22Rv1 (cell line): ENCODE measurements at regions not wholly inside any gene's neighbourhood (a gene's known extent, or its start where the extent isn't known, plus 50 kb on each side); places are given as distances from the start of the nearest gene placed in this dataset.
A peak's percentile ranks its signal among the peaks of the same experiment; 100 is the strongest.
"Not testable (repeated sequence)": the region's sequence is repeated elsewhere in the genome, so short reads cannot be mapped to it uniquely, and the experiment has no call there.

ENCODE experiments used
- H3K27ac ChIP-seq: fragments of 450-650 bp; 2 replicates; pipeline ENCODE4 v1.5.1; 2017
- CTCF ChIP-seq: fragments of 450-650 bp; IDR thresholded peaks from 2 replicates; pipeline ENCODE4 v1.5.1; 2017; ENCODE audit warnings: mild to moderate bottlenecking
- ZFX ChIP-seq: fragments of 450-650 bp; IDR thresholded peaks from 2 replicates; pipeline ENCODE4 v1.6.1; 2017; ENCODE audit warnings: antibody characterized with exemption, borderline replicate concordance

- H3K27ac ChIP-seq, result no peak overlapping the region
- no peak for TF ChIP-seq ZFX
- peak; percentile 66 for TF ChIP-seq CTCF
These were observed 84.4 kb upstream of the GSE1 start for GRCh38 chr16:85528528-85529387.

- TF ChIP-seq ZFX, result no peak
- no peak for TF ChIP-seq CTCF
- no peak overlapping the region for H3K27ac ChIP-seq
These were observed 83.4 kb upstream of the GSE1 start for GRCh38 chr16:85529489-85530369.

GRCh38 chr16:85530370-85530739, 82.8 kb upstream of the GSE1 start:
- no peak overlapping the region for H3K27ac ChIP-seq

GRCh38 chr16:85531516-85531915, 81.6 kb upstream of the GSE1 start:
- no peak overlapping the region for H3K27ac ChIP-seq
- TF ChIP-seq ZFX (no peak), CTCF (no peak)

More at GRCh38 chr16:85530370-85530739, 82.8 kb upstream of the GSE1 start:
- TF ChIP-seq CTCF (no peak), ZFX (no peak)

- TF ChIP-seq ZFX (no peak), CTCF (no peak)
- no peak overlapping the region for H3K27ac ChIP-seq
These were observed 81.0 kb upstream of the GSE1 start for GRCh38 chr16:85532147-85532546.

GRCh38 chr16:85533593-85533992, 79.5 kb upstream of the GSE1 start:
- H3K27ac ChIP-seq, result not testable (repeated sequence)

- TF ChIP-seq CTCF (no peak), ZFX (no peak)
- H3K27ac ChIP-seq, result no peak overlapping the region
These were observed 78.4 kb upstream of the GSE1 start for GRCh38 chr16:85534536-85535351.
